Activated CD4-positive, alpha-beta T cell treated with anti-CD3 and anti-CD28 coated beads, Interleukin-2, amount 50 U/mL, for 48 hours (primary cell): ENCODE measurements at regions not wholly inside any gene's neighbourhood (a gene's known extent, or its start where the extent isn't known, plus 50 kb on each side); places are given as distances from the start of the nearest gene placed in this dataset.
"Not testable (repeated sequence)": the region's sequence is repeated elsewhere in the genome, so short reads cannot be mapped to it uniquely, and the experiment has no call there.

Experiments used
- DNase-seq, 2 experiments: peaks; one replicate each; pipeline ENCODE4 v3.0.0-alpha.2; 2020

GRCh38 chr6:28585335-28585734 lies 59.7 kb downstream of the GPX5 start:
- no peak for DNase-seq

DNA sequence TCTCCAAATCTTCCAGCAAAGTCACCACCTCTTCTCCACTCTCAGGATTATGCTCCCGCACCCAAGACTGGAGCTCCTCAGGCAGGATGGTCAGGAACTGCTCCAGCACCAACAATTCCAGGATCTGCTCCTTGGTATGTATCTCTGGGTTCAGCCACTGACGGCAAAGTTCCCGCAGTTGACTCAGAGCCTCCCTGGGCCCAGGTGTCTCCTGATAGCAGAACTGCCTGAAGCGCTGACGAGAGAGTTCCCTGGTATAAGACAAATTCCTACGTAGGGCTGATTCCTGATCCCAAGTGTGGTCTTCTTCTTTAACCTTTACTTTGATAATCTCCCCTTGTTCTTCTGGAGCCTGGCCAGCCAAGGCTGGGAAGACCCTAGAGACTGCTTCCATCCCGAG lies 60.6 kb downstream of the GPX5 start:
- no peak for DNase-seq

DNA sequence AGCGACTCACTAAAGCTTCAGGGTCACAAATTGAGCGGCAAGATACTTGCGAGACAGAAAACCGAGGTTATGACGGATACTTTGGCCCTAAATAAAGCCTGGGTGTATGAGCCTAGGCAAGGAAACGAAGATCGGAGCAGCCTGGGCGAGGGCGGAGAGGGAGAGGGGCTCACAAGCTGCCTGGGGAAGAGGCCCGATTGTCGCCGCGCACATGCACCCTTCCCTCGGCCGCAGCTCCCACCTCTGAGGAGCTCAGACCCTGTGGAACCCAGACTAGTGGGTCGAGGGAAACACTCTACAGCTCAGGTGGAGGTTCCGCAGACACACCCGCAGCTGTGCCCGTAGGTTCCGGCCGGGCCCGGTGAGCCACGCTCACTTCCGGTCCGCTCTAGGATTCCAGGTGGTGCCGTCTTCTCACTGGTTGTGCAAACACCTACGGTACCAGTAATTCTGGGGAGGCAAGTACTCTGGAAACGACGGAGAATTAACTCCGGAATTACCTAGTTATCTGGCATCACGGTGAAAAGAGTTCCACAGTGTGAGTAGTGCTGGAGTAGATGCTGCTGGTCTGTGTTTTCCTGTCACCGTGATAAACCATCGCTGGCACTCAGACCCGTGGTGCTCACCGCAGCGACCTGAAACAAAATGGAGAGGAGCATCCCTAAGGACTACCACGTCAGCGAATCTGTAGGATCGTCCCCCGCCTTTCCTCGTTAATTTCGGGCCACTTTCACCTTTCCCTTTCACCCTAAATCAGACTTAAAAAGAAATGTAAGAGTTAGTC lies 61.5 kb downstream of the GPX5 start:
- peak; percentile 61 to 72 for DNase-seq

DNA sequence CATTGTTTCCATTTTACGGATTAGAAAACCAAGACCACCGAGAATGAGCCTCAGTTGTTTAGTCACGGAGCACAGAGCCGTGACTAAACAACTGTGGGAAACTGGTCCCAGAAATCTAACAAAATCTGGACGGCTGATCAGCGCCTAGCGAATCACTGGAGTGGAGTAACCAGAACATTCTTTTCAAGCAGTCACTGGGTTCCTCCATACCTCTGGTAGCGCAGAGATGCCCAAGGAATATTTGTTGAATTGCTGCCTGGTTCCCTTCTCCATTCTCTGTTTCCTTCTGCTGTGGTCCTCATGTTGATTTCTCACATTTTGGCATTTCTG lies 62.0 kb downstream of the GPX5 start:
- DNase-seq, result no peak

- DNase-seq, result no peak
These were observed 63.0 kb downstream of the GPX5 start for GRCh38 chr6:28588666-28589065.

DNA sequence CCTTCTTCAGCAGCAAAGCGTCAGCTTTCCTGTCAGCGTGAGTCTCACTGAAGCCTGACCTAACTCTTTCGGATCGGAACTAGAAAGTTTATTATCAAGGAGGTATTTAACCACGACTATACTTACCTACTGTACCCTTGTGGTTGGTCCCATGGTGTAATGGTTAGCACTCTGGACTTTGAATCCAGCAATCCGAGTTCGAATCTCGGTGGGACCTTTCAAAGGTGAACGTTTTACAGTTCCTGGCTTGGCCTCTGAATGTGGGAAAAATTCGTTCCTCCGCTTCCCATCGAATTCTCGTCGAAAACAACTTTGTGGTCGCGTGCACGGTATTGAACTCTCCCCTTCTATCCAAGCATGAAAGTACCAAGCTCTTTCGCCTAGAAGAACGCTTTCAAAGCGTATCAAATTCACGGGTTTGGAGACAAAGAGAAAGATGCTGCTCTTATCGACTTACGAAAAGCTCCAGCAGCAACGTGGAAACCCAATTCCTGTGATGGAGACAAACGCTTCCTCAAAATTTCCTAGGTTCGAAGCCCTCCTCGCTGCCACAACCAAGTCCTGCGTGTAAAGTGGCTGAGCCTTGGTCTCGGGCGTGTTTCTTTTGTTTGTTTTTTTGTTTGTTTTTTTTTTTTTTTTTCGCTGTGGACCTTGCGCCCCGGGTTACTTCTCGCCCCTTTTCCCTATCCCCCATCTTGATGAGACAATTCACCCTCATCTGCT lies 63.7 kb downstream of the GPX5 start:
- peak; percentile 53 to 68 for DNase-seq

DNA sequence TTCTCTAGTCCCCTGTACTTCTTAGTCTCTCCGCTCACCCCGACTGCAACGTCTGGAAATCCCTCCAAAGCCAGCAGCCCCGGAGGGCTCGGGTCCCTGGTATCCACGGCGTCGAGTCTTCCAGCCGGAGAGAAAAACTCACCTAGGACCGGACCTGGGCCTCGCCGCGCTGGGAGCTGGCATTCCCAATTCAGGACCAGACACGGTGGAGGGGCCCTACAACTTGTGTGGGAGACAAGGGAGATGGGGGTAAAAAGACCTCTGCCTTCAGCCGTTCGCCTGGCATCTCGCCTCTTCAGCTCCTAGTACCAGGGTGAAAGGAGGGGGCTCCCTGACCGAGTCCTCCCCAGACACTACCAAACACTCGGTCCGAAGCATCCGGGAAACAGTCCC lies 64.3 kb downstream of the GPX5 start:
- no peak for DNase-seq

- DNase-seq, result peak; percentile 60 to 61
These were observed 71.6 kb downstream of the GPX5 start for GRCh38 chr6:28597217-28597835.

DNA sequence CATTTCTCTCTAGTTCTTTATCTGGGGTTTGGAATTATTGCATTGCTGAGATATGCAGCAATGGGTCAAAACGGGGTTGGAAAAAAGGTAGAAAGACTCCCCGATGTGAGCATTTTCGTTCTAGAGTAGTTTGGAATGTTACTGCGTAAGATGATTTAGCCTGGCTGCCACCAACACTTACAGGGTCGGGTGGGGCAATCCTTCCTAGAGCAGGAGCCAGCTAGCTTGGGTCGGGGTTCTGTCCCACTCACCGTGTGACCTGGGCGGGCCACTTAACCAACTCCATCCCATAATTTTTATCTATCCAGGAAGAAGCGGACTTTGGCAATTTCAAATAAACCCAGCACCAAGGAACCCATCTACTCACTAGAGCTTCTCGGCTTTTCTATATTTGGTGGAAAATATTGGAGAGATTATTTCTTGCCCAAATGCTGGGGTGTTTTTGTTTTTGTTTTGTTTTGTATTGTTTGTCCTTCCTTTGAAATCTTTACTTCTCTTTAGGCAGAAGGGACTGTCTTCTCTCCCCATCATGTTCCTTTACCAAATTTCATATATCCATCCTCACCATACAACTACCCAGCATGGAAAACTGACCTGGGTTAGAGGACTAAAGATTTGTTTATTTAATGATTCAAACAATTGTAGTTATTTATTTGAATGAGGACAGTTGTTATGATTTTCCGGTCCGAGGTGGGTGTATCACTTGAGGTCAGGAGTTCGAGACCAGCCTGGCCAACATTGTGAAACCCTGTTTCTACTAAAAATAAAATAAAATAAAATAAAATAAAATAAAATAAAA lies 72.4 kb downstream of the GPX5 start:
- DNase-seq, result no peak

DNA sequence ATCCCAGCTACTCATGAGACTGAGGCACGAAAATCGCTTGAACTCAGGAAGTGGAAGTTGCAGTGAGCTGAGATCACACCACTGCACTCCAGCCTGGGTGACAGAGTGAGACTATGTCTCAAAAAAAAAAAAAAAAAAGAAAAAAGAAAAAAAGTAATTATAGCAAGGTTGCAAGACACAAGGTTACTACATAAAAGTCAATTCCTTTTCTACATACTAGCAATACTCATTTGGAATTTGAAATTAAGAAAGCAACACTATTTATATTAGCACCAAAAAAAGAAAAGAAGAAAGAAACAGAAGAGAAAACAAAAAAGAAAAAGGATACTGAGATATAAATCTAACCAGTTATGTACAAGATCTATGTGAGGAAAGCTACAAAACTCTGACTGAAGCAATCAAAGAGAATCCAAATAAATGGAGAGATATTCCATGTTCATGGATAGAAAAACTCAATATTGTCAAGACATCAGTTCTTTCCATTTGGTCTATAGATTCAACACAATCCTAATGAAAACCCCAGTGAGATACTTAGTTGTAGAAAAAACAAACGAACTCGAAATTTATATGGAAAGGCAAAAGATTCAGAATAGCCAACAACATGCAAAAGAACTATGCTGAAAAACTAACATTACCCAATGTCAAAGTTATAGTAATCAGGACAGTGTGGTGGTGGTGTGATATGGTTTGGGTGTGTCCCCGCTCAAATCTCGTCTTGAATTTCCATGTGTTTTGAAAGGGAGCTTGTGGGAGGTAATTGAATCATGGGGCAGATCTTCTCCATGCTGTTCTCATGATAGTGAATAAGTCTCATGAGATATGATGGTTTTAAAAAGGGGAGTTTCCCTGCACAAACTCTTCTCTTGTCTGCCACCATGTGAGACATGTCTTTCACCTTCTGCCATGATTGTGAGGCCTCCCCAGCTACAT lies 73.3 kb downstream of the GPX5 start:
- no peak for DNase-seq

- DNase-seq, result no peak
These were observed 74.6 kb downstream of the GPX5 start for GRCh38 chr6:28600245-28600644.

- no peak for DNase-seq
These were observed 78.2 kb downstream of the GPX5 start for GRCh38 chr6:28603891-28604290.

DNA sequence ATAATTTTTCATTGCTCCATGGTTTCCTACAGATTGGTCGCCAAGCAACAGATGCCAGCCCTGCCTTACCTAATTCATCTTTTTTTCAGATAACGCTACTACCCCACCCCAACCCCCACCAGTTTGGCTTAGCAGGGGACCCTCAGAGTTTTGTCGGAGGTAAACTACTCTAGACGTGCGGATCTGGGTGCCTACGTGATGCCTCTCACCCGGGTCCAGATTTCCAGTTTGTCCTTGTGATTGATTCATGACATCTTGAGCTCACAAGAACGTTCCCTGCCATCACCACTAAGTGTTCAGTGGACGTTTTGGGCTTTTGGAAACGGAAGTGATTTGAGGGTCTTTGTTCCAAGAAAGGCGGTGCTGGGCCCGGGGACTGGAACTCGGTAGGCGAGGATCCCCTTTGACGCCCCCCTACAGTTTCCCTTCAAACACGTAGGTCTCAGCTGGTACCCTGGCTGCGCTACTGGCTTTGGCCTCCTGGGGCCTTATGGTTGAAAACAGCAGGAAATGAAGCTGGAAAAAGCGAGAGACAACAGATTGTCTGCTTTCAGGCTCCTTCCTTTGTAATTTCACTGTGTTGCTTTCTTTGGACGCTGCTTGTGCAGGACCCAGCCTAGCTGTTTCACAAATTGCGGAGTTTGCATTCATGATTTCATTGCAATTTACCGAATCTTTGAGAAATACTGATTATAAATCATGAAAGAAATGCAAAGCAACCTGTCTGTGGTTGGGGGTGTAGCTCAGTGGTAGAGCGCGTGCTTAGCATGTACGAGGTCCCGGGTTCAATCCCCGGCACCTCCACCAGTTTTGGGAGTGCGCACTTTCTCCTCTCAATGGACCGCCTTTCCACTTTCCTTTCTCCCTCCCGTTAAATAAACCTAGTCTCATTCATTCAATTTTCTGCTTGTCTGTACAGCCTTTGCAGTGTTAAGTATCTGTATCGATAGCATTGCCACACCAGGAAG lies 81.0 kb downstream of the GPX5 start:
- peak; percentile 52 to 61 for DNase-seq

DNA sequence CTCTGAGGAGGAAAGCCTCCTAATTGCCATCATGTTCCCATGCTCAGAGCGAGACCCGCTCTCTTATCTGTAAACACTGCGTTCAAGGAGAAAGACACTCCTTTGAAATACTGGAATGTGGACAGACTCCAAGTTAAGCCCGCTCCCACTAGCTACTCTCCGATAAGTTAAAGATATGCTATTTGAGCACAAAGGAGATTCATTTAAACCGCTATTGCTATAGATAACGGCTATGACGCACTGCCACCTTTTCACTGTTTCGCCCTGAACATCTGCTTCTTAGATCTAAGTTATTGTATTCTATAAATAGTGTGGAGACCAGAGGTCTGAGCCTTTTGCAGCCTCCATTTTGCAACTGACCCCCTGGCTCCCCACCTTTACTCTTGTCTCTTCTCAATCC lies 82.3 kb downstream of the GPX5 start:
- DNase-seq, result no peak

DNA sequence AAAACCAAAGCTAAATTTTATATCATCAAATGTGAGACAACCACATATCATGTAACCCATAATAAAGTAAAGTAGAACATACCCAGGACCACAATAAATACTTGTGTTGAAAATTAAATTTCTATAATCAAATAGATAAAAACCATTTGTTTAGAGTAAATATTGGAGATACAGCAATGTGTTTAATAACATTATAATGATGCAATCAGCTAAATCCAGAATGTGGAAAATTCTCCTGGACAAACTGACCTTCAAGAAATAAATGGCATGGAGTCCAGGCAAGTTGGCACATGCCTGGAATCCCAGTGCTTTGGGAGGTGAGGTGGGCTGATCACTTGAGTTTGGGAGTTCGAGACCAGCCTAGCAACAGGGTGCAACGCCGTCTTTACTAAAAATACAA lies 84.0 kb downstream of the GPX5 start:
- DNase-seq, result no peak

DNA sequence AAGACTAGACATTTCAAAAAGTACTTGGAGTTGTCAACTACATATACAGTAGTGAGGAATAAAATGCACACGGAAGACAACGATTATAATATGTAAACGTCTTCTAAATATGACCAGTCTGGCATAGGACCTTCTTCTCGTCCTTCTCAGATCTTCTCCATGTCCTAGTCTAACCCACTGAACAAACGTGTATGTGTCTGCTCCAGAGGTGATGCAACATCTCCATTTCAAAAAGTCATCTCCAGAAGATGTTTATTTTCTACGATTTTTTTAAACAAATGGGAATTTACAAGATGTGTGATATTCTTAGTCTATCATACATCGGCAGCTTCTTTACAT lies 89.9 kb downstream of the GPX5 start:
- no peak for DNase-seq

DNA sequence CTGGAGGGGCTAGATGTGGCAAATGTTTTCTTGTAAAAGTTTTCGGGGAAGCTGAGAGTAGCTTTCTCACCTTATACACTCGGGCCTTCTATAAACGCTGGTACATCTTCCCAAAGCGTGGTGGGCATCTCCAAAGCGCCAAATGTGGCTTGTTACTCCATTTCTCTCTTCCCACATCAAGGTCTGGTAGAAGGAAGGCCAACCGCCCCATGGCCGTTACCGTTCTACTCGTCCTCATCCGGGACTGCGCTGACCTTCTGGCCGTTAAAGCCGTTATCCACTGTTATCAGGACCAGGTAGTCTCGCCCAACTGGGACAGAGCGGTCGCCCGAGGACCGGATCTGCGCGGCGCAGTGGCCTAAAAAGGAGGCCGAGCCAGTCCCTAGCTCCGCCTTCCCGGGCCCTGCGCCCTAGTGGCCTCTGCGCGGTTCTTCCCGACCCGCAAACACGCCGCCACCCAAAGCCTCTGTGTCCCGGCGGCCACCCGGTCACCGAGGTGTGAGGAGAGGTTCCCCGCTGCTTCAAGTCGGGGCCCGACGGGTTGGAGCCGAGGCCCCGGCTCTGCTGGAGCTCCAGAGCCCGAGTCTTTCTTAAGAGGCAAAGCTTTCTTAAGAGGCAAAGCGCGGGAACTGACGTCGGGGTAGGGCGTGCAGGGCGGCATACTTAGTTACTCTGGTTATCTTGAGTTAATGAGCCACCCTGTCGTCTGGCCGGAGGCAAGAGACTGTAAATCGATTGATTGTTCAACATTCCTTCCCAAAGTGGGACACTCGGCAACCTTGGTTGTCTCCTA lies 90.5 kb downstream of the GPX5 start:
- DNase-seq, result no peak

DNA sequence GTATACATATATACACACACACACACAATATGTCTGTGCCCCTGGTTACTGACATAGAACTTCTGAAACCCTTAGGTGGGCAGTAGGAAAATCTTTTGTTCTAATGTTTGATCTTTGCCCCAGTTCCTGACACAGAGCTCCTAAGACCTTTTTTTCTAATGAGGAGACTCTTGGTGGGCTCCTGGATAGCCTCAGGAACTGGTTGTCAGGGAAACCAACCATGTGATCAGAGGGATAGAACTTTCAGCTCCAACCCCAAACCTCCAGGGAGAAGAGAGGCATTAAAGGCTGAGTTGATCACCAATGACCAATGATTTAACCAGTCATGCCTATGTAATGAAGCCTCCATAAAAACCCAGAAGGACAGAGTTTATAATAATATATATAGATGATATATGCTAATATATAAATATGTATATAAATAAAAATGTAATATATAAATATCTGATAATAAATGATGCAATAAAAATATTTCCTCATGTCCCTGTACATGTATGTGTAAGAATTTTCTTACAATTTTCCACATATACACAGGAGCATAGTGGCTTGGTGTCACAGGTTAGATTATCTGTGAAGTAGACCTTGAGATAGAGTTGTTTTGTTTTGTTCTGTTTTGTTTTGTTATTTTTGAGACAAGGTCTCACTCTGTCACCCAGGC lies 93.3 kb downstream of the GPX5 start:
- no peak for DNase-seq

DNA sequence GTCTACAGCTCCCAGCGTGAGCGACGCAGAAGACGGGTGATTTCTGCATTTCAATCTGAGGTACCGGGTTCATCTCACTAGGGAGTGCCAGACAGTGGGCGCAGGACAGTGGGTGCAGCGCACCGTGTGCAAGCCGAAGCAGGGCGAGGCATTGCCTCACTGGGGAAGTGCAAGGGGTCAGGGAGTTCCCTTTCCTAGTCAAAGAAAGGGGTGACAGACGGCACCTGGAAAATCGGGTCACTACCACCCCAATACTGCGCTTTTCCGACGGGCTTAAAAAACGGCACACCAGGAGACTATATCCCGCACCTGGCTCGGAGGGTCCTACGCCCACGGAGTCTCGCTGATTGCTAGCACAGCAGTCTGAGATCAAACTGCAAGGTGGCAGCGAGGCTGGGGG lies 95.6 kb downstream of the GPX5 start:
- not testable (repeated sequence) for DNase-seq

DNA sequence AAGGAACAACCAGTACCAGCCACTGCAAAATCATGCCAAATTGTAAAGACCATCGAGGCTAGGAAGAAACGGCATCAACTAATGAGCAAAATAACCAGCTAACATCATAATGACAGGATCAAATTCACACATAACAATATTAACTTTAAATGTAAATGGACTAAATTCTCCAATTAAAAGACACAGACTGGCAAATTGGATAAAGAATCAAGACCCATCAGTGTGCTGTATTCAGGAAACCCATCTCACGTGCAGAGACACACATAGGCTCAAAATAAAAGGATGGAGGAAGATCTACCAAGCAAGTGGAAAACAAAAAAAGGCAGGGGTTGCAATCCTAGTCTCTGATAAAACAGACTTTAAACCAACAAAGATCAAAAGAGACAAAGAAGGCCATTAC lies 97.6 kb downstream of the GPX5 start:
- not testable (repeated sequence) for DNase-seq
